HL-60 (cell line): ENCODE measurements at regions not wholly inside any gene's neighbourhood (a gene's known extent, or its start where the extent isn't known, plus 50 kb on each side); places are given as distances from the start of the nearest gene placed in this dataset.

Source experiments
- CTCF ChIP-seq: IDR thresholded peaks from one replicate; pipeline ENCODE4 v1.5.1; 2011; ENCODE audit warnings: low read length, control low read depth, inconsistent platforms; ENCODE audit not compliant: insufficient read depth
- GABPA ChIP-seq: IDR thresholded peaks from 2 replicates; pipeline ENCODE4 v1.6.1; 2012; ENCODE audit warnings: low read depth
- POLR2AphosphoS5 ChIP-seq: IDR thresholded peaks from 2 replicates; pipeline ENCODE4 v1.6.1; 2012; ENCODE audit warnings: low read depth
- REST ChIP-seq: IDR thresholded peaks from 2 replicates; pipeline ENCODE4 v1.6.1; 2012; ENCODE audit warnings: low read depth; ENCODE audit not compliant: insufficient replicate concordance
- SPI1 ChIP-seq: IDR thresholded peaks from 2 replicates; pipeline ENCODE4 v1.6.1; 2012; ENCODE audit warnings: low read depth, mild to moderate bottlenecking, borderline replicate concordance

- TF ChIP-seq CTCF (no peak), POLR2AphosphoS5 (no peak), GABPA (no peak), REST (no peak), SPI1 (no peak)
Measured at GRCh38 chr6:33898771-33899170, 95.0 kb upstream of the MLN start.
